ENCODE measurements at regions not wholly inside any gene's neighbourhood (a gene's known extent, or its start where the extent isn't known, plus 50 kb on each side); places are given as distances from the start of the nearest gene placed in this dataset.

DNA sequence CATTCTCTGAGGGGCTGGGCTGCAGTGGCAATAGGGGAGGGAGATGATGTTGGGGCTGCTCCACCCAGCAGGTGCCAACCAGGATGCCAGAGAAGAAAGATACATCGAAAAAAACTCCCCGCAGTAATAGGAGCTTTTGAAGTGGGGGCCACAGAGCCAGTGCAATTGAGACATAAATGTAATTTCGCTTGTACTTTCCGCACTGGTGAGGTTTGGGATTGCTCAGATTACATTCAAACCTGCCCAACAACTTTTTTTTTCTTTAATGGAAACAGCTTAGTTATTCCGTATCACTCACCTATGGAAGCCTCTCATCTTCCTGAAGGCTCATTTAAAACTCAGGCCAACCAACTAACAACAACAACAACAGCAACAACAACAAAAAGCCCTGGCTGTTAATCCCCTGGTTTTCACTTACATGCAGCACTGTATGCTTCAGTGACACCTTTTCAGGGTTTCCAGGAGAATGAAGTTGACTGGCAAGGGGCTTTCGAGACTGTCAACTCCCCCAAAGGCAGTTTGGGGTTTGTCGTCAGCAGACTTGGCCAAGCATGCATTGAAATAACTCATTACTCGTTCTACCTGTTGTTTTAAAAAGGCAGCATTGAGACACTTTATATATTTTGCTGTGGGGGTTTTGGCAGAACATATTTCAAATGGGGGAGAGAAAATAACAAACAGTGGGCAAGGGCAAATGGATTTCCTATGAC is 163.8 kb downstream of the EBLN2 start:
- no peak overlapping the region for H3K27ac ChIP-seq (ENCODE audit: low read length)
- H3K4me1 ChIP-seq (ENCODE audit: control insufficient read depth, insufficient read depth, low read length), result no peaks in the 10 kb centered on the region
- POLR2A ChIA-PET, result no interaction called here
- CTCF ChIA-PET, result interaction anchor here (0.6 kb wide), 1 partner anchor 530 kb away, joined by 3 read pairs; no protein-coding TSS in a partner anchor
- H3K9me3 ChIP-seq (ENCODE audit: control insufficient read depth, insufficient read depth, low read depth, low read length), result no peaks in the 10 kb centered on the region
- no peak overlapping the region for H3K4me3 ChIP-seq (ENCODE audit: low read depth in 2 of 2, low read length in 2 of 2)
- H3K36me3 ChIP-seq (ENCODE audit: control insufficient read depth, insufficient read depth, low read length), result no peaks in the 10 kb centered on the region
- intact Hi-C loops (cut with micrococcal nuclease; ENCODE audit: unreplicated experiment) (no loop called here), in situ Hi-C loops (cut with HindIII; ENCODE audit: low pct_unique_long_range_greater_than_20kb, low sequenced_read_pairs) (no loop called here)
- DNase-seq (ENCODE audit: low read depth, low spot score) (no peak), ATAC-seq (no peak)
- no TSS peak for BruUV-seq (replicated peaks)
- H3K27me3 ChIP-seq (ENCODE audit: control insufficient read depth, insufficient read depth, low read length), result no peaks in the 10 kb centered on the region; the same call in 1 of the 2 replicates
- no peak for TF ChIP-seq TCF7L2 (IDR thresholded peaks at IDR 0.05; ENCODE audit: low read depth, low read length)
- no peak for TF ChIP-seq SIN3A (IDR thresholded peaks at IDR 0.05; ENCODE audit: borderline replicate concordance, insufficient read depth, low read depth, low read length)
- no peak for TF ChIP-seq REST (IDR thresholded peaks at IDR 0.05; ENCODE audit: insufficient read depth in 1 of 2, low read depth in 2 of 2, low read length in 1 of 2)
- no peak for TF ChIP-seq POLR2AphosphoS5 (IDR thresholded peaks at IDR 0.05; ENCODE audit: low read depth, low read length)
- TF ChIP-seq, protein P1, sequence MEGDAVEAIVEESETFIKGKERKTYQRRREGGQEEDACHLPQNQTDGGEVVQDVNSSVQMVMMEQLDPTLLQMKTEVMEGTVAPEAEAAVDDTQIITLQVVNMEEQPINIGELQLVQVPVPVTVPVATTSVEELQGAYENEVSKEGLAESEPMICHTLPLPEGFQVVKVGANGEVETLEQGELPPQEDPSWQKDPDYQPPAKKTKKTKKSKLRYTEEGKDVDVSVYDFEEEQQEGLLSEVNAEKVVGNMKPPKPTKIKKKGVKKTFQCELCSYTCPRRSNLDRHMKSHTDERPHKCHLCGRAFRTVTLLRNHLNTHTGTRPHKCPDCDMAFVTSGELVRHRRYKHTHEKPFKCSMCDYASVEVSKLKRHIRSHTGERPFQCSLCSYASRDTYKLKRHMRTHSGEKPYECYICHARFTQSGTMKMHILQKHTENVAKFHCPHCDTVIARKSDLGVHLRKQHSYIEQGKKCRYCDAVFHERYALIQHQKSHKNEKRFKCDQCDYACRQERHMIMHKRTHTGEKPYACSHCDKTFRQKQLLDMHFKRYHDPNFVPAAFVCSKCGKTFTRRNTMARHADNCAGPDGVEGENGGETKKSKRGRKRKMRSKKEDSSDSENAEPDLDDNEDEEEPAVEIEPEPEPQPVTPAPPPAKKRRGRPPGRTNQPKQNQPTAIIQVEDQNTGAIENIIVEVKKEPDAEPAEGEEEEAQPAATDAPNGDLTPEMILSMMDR (IDR thresholded peaks at IDR 0.05), result no peak

GRCh38 chr3:73225991-73226390 is 164.5 kb downstream of the EBLN2 start:
- DNase-seq (ENCODE audit: low read depth, low spot score) (no peak), ATAC-seq (no peak)
- H3K27me3 ChIP-seq (ENCODE audit: control insufficient read depth, insufficient read depth, low read length), result no peaks in the 10 kb centered on the region; the same call in 1 of the 2 replicates
- in situ Hi-C loops (cut with HindIII; ENCODE audit: low pct_unique_long_range_greater_than_20kb, low sequenced_read_pairs), result no loop called here
- TF ChIP-seq REST (IDR thresholded peaks at IDR 0.05; ENCODE audit: insufficient read depth in 1 of 2, low read depth in 2 of 2, low read length in 1 of 2) (no peak), SIN3A (IDR thresholded peaks at IDR 0.05; ENCODE audit: borderline replicate concordance, insufficient read depth, low read depth, low read length) (no peak)
- no peaks in the 10 kb centered on the region for H3K9me3 ChIP-seq (ENCODE audit: control insufficient read depth, insufficient read depth, low read depth, low read length)
- H3K4me1 ChIP-seq (ENCODE audit: control insufficient read depth, insufficient read depth, low read length), result no peaks in the 10 kb centered on the region
- BruUV-seq (replicated peaks), result no TSS peak
- CTCF ChIA-PET, result no interaction called here
- no peak overlapping the region for H3K4me3 ChIP-seq (ENCODE audit: low read depth in 2 of 2, low read length in 2 of 2)
- H3K36me3 ChIP-seq (ENCODE audit: control insufficient read depth, insufficient read depth, low read length), result no peaks in the 10 kb centered on the region
- POLR2A ChIA-PET, result no interaction called here
- H3K27ac ChIP-seq (ENCODE audit: low read length), result no peak overlapping the region
- intact Hi-C loops (cut with micrococcal nuclease; ENCODE audit: unreplicated experiment), result no loop called here

Data from Panc1 (cell line).